ENCODE measurements at regions not wholly inside any gene's neighbourhood (a gene's known extent, or its start where the extent isn't known, plus 50 kb on each side); places are given as distances from the start of the nearest gene placed in this dataset.

GRCh38 chr21:41076064-41076463 is 91.9 kb upstream of the BACE2 start:
- DNase-seq (ENCODE audit: low read depth in 2 of 2): no peak

DNA sequence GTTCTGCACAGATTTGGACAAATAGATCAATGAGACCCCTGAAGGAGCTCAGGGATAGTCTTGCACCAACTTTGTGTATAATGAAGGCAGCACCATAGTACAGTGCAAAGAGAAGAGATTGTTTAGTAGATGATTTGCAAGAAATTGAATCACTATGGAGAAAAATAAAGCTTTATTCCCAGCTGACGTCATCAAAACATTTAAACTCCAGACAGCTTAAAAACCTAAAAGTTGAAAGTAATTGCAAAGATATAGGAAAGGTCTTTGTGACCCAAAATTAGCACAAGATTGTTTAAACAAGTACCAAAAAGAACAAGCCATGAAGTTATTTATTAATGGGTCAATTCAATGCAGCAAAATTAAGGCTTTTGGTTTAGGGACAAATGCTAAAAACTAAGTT is 88.8 kb upstream of the BACE2 start:
- no peak for DNase-seq (ENCODE audit: low read depth in 2 of 2)

- DNase-seq (ENCODE audit: low read depth in 2 of 2): no peak
These were observed 87.4 kb upstream of the BACE2 start for GRCh38 chr21:41080485-41081121.

DNA sequence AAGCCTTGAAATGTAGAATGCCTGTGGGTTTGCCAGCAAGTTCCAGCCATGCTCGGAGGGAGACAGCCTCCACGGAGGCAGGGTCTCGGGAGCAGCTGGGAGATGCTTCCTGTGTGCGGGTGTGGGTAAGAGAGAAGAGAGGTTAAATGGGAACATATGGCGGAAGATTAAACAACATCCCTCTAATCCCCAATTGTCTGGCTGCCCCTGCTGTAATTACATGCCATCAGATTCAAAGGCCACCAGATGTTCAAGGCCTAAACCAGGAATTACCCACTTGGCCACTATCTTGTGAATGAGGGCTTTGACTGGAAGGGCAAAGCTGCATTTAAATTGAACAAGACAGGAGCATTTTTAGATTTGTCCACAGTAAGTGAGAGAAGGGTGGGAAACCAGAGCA is 81.4 kb upstream of the BACE2 start:
- no peak for DNase-seq (ENCODE audit: low read depth in 2 of 2)

DNA sequence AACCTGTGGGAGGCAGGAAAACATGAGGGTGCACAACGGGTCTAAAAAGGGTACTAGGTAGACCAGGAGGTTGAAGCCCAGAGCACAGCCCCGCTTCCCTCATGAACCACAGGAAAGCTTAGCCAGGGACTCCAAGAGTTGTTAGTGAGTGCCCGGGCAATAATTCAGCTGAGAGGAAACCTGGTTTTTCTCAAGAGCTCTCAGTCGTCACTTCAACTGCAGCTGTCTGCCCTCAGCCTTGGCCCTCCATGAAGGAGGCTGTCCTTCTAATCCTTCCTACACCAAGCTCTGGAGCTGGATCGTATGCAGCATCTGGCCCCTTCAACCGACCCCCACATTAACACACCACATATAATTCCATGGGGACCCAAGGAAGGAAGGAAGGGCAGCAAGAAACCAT is 77.0 kb upstream of the BACE2 start:
- no peak for DNase-seq (ENCODE audit: low read depth in 2 of 2)

DNA sequence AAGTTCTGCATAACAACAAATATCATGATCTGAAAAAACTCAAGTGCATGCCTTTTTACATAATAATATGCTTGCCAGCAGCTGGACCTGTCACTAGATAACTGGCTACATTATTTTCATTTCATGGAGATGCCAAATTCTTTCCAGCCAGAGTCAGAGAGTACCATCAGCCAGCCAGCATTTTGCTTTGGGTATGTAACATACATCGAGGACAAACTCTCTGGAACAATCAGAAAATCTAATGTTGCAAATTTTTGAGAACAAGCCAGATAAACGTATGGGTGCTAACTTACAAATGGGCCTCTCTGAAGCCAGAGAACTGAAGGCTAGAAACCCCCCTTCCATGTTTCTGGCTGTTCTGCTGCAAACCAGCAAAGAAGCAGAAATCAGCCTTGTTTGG is 76.3 kb upstream of the BACE2 start:
- DNase-seq (ENCODE audit: low read depth in 2 of 2): no peak

GRCh38 chr21:41092312-41092711 is 75.6 kb upstream of the BACE2 start:
- DNase-seq (ENCODE audit: low read depth in 2 of 2): no peak

GRCh38 chr21:41095983-41096382 is 72.0 kb upstream of the BACE2 start:
- no peak for DNase-seq (ENCODE audit: low read depth in 2 of 2)

- no peak for DNase-seq (ENCODE audit: low read depth in 2 of 2)
These were observed 69.9 kb upstream of the BACE2 start for GRCh38 chr21:41098076-41098475.

DNA sequence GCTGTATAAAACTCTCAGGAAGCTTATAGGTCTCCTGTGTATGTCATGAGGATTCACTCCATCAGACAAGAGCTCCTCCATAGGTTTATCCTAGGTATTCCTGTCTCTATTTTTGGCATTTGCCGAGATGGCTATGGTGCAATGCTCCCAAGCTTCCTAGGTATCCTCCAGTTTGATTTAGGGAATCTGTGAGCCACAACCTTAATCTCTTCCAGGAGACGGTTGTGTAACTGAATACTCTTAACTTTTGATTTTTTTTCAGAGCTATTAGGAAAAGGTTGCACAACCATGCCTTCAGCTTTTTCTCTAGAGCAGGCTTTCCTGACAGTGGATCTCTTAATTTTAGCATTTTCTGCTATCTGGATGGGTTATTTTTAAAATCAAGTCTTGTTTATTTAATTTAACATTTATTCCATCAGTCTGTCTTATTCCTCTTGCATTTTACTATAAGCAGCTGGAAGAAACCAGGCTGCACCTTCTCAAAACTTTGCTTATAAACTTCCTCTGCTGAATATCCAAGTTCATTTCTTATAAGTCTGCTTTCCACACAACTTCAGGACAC is 69.4 kb upstream of the BACE2 start:
- DNase-seq (ENCODE audit: low read depth in 2 of 2): no peak

DNA sequence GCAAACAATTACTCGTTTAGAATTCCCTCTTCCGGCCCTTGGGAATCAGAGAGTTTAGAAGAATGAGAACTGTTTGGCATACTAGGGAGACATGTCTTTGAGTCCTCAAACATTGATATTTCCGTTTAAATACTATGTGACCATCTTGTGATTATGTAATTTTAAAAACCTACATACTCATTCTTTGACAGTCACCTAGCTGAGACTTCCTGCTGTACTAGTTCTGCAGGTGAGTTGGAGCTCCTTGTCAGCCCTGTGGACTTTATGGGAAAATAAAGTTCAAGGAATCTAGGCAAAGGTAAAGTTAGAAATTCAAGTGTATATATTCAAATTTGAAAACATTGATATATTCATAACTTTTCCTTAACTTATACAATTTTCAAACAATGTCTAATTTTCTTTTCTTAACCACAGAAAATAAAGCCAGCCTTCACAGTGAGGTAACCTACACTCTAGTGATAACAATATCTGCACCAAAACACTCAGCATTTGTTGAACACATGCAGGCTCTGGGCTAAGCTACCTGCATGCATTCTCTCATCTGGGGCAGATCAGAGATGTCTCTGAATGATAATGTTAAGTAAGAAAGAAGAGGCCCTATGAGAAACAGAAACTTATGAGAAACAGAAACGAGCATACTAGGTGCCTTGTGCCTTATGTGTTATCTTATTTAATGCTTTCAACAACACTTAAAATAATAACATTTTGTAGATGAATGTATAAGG is 67.0 kb upstream of the BACE2 start:
- DNase-seq (ENCODE audit: low read depth in 2 of 2): no peak

DNA sequence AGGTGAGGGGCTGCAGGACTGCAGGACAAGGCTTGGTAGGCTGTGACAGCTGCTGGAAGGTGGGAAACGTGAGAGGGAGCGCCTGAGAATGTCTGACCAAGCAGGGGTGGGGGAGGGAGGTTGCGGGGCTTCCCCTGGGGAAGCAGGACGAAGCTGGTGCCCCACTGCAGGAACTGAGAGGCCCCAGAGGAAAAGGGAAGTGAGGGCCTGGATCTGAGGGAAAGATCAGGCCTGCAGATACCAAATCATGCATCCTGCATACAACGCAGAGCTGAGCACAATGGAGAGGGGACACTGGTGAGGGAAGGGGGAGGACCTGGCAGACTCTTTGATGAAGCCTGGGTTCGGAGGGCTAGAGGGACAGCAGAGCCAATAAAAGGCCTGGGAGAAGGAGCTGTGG is 65.7 kb upstream of the BACE2 start:
- DNase-seq (ENCODE audit: low read depth in 2 of 2): no peak

- no peak for DNase-seq (ENCODE audit: low read depth in 2 of 2)
These were observed 60.4 kb upstream of the BACE2 start for GRCh38 chr21:41107602-41108001.

DNA sequence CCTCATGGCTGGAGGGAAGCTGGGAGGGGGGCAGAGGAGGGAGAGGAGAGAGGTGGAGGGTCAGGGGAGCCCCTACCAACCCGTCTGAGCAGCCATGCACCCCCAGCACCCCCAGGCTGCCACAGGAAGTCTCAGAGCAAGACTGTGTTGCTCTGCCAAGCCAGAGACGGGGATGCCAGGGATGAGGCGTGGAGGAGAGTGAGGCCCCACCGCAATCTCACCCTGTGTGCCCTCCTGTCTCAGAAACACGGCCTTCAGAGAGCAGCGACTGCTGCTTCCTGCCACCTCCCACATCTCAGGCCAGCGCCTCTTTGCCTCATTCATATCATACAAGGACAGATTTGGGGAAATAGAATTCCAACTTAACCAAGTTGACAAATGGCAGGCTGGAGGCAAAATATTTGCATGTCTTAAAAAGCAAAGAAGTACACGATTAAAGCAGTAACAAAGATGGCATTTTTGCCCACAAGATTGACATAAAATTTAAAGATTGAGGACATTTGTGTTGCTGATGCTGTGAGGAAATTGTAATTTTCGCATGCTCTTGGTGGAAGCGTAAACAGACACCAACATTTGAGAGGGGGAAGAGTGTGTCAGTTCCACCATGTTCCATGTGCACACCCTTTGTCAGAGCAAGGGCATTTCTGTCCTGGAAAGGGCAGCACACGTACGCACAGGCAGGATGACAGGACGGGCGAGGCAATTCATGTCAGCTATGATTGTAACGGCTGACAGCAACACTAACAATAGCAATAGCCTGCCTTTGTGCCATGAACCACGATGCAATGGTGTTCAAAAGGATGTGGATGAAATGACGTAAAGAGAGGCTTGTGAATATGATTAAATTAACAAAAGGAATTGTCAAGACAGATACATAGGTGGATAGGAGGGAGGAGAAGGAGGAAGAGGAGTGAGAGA is 59.0 kb upstream of the BACE2 start:
- DNase-seq (ENCODE audit: low read depth in 2 of 2): no peak

DNA sequence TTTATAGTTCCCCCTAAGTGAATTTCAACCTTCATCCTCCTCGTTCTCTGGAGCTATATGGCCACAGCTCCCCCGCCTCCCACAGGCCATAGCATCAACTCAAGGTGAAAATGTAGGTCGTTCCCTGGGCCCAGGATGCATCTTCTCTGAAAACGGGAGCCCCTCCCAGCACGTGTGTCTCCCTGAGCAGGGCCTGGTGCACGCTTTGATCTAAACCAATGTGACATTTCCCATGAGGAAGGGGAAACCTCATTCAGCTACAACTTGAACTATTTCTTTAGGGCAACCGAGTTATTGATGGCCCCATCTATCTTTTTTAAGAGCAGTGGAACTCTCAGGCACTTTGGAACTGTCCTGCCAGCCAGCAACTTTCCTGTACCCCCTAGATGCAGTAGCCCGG is 57.8 kb upstream of the BACE2 start:
- no peak for DNase-seq (ENCODE audit: low read depth in 2 of 2)

- DNase-seq (ENCODE audit: low read depth in 2 of 2): no peak
These were observed 57.3 kb upstream of the BACE2 start for GRCh38 chr21:41110664-41111063.

DNA sequence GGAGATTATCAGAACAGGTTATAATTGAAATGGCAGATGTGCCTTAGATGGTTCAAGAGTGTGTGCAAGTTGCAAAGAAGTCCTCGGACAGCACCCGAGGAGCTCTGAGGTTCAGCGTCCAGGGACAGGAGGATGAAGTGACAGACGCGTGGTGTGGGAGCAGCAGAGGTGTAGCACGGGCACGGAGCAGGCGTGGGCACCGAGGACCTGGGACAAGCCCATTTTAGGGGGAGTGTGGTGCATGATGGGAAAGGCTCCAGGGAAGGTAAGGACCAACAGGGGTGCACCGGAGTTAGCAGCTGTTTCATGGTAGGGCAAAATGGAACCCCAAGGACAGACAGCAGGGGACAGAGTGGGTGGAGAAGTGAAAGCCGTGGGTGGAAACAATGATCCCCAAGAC is 56.3 kb upstream of the BACE2 start:
- no peak for DNase-seq (ENCODE audit: low read depth in 2 of 2)

DNA sequence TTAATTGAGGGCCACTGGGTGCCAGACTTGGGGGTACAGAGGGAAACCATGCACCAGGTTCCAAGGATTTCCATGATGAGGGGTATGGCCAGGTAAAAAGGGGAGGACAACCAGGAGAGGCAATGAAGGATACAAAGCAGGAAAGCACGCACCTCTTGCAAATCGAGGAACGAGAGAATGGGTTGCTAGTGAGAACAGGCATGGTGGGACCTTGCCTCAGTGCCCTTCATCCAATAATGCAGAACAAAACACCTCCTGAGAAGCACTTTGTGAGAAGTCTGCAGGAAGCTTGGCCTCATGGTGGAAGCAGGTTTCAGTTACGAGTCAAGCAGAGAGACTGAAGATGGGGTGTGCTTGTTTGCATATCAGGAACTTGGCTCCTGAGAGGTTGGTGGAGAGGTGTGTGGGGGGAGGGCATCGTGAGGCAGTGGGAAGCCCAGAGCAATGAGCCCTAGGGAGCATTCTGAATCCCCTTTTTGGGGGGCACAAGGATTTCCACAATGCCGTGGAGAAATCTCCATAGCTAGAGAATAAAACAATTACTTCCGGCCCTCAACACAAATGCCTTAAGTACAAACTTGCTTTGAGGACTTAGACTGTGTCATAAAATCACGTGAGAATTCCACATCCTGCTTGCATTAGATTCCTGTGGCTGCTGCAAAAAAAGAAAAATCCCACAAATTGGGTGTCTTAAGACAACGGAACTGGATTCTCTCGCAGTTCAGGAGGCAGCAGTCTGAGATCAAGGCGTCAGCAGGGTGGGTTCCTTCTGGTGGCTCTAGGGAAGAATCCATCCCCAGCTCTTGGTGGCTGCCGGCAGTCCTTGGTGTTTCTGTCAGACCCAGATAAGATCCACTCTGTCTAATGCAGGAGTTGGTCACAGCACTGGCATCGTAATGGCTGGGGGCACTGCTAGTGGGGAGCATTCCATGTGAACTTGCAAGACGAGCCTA is 54.9 kb upstream of the BACE2 start:
- DNase-seq (ENCODE audit: low read depth in 2 of 2): no peak

DNA sequence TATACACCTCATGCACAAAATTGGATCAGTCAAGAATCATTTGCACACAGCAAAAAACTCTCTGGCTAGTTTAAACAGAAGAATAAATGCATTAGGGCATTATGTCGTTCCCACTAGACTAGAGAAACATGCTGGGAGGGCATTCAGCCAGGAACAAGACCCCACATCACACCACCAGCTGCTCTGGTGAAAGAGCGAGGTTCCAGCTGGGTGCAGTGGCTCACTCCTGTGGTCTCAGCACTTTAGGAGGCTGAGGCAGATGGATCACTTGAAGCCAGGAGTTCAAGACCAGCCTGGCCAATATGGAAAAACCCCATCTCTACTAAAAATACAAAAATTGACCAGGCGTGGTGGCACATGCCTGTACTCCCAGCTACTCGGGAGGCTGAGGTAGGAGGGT is 52.1 kb upstream of the BACE2 start:
- DNase-seq (ENCODE audit: low read depth in 2 of 2): no peak
